Natural killer cell (primary cell): ENCODE measurements at regions not wholly inside any gene's neighbourhood (a gene's known extent, or its start where the extent isn't known, plus 50 kb on each side); places are given as distances from the start of the nearest gene placed in this dataset.

ENCODE experiments used
- ATAC-seq, 3 donors: fragments of 150-1000 bp in 2 of 3; fragments of 200-7000 bp in 1 of 3; cut with Tn5 transposase; 1 replicate in 1 of 3; 2 replicates in 2 of 3; pipeline ENCODE4 v1.10.0; 2021; ENCODE audit warnings: mild to moderate bottlenecking in 2 of 3, moderate library complexity in 2 of 3
- DNase-seq, 2 donors: peaks; one replicate each; pipeline versions ENCODE4 v3.0.0 to v3.0.0-alpha.2; 2013 to 2021; ENCODE audit warnings: mixed read lengths in 1 of 2
- H3K27ac ChIP-seq: one replicate; pipeline ENCODE4 v1.5.1; 2013; ENCODE audit warnings: mild to moderate bottlenecking, low read length
- H3K27me3 ChIP-seq: one replicate; pipeline ENCODE4 v1.6.1; 2013; ENCODE audit warnings: low read length; ENCODE audit not compliant: control insufficient read depth, insufficient read depth
- H3K36me3 ChIP-seq: one replicate; pipeline ENCODE4 v1.6.1; 2013; ENCODE audit warnings: low read length; ENCODE audit not compliant: control insufficient read depth, insufficient read depth
- H3K4me1 ChIP-seq: one replicate; pipeline ENCODE4 v1.6.1; 2013; ENCODE audit warnings: low read length; ENCODE audit not compliant: control insufficient read depth, insufficient read depth
- H3K4me3 ChIP-seq: one replicate; pipeline ENCODE4 v1.5.1; 2013; ENCODE audit warnings: low read length
- H3K9me3 ChIP-seq: one replicate; pipeline ENCODE4 v1.6.1; 2013; ENCODE audit warnings: low read length; ENCODE audit not compliant: control insufficient read depth, insufficient read depth
- H3K27ac Mint-ChIP-seq, 2 donors: one replicate each; pipeline ENCODE4 v1.8.0; 2022; ENCODE audit warnings: mild to moderate bottlenecking in 2 of 2, mixed read lengths in 2 of 2, moderate library complexity in 1 of 2
- H3K27me3 Mint-ChIP-seq, 2 donors: one replicate each; pipeline ENCODE4 v1.8.0; 2022; ENCODE audit warnings: low read depth in 2 of 2, mixed read lengths in 2 of 2
- H3K36me3 Mint-ChIP-seq: one replicate; pipeline ENCODE4 v1.8.0; 2022; ENCODE audit warnings: mixed read lengths
- H3K4me1 Mint-ChIP-seq, 2 donors: one replicate each; pipeline ENCODE4 v1.8.0; 2022; ENCODE audit warnings: mixed read lengths in 2 of 2
- H3K4me3 Mint-ChIP-seq: one replicate; pipeline ENCODE4 v1.8.0; 2022; ENCODE audit warnings: mild to moderate bottlenecking, moderate library complexity, mixed read lengths
- H3K9me3 Mint-ChIP-seq, 2 donors: one replicate each; pipeline ENCODE4 v1.8.0; 2022; ENCODE audit warnings: mixed read lengths in 2 of 2
- CTCF ChIP-seq: fragments of 200-600 bp; IDR thresholded peaks from one replicate; pipeline ENCODE4 v1.8.0; 2022; ENCODE audit warnings: antibody characterized with exemption
- WGBS: methylation state at CpG from one replicate; pipeline ENCODE4 v1.1.7; 2013; ENCODE audit warnings: missing lambda C conversion rate; ENCODE audit not compliant: insufficient coverage; 5-methylcytosine and 5-hydroxymethylcytosine counted together
- intact Hi-C: fragments of 100-400 bp; cut with micrococcal nuclease; formaldehyde crosslinking; loops from one replicate; pipeline ENCODE4 v1.14.2; 2022

DNA sequence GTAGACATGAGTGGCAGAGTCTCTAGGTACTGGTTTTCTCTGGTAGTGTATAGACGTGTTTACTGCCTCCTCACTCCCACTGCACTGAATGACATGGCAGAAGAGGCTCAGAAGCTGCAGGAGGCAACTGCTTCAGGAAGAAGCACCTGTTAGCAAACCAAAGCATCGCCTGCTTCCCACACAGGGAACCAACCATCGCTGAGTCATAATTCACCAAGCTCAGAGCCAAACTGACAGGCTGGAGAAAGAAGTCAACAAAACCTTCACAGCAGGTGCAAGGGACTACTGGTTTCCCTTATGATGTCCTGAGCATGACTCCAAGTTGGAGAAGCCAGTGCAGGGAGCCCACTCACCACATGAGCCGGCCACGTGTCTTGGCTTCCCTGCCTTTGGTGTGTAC is 69.8 kb downstream of the KCTD12 start:
- Mint-ChIP-seq H3K4me3 (no peak overlapping the region), H3K27me3 (peaks cover 11 to 37% of the 10 kb centered on the region in 2 donors), H3K27ac (no peak overlapping the region), H3K4me1 (peaks cover 0 to 10% of the 10 kb centered on the region in 2 donors), H3K36me3 (no peaks in the 10 kb centered on the region), H3K9me3 (no peaks in the 10 kb centered on the region)
- WGBS: 22% methylated on average over 5 of the region's 5 CpGs
- H3K4me1 ChIP-seq: no peaks in the 10 kb centered on the region
- no peaks in the 10 kb centered on the region for H3K9me3 ChIP-seq
- H3K27ac ChIP-seq: no peak overlapping the region
- intact Hi-C loops: no loop called here
- peaks cover 2% of the 10 kb centered on the region for H3K27me3 ChIP-seq
- H3K4me3 ChIP-seq: no peak overlapping the region
- TF ChIP-seq CTCF: no peak
- no peak for DNase-seq
- no peaks in the 10 kb centered on the region for H3K36me3 ChIP-seq
- ATAC-seq: peak in 1 of 3 donors; percentile 38

- H3K9me3 ChIP-seq: no peaks in the 10 kb centered on the region
- WGBS: no CpG with 5 or more reads among the region's 2 CpGs
- Mint-ChIP-seq H3K27ac (no peak overlapping the region), H3K4me3 (no peak overlapping the region), H3K9me3 (no peaks in the 10 kb centered on the region), H3K27me3 (peaks cover 11 to 32% of the 10 kb centered on the region in 2 donors), H3K4me1 (peaks cover 0 to 10% of the 10 kb centered on the region in 2 donors), H3K36me3 (no peaks in the 10 kb centered on the region)
- H3K27me3 ChIP-seq: peaks cover 2% of the 10 kb centered on the region
- ATAC-seq: no peak
- TF ChIP-seq CTCF: no peak
- no peaks in the 10 kb centered on the region for H3K4me1 ChIP-seq
- intact Hi-C loops: no loop called here
- no peak overlapping the region for H3K27ac ChIP-seq
- no peak overlapping the region for H3K4me3 ChIP-seq
- no peak for DNase-seq
- H3K36me3 ChIP-seq: no peaks in the 10 kb centered on the region
Observed at GRCh38 chr13:76815344-76815743, 70.9 kb downstream of the KCTD12 start.

DNA sequence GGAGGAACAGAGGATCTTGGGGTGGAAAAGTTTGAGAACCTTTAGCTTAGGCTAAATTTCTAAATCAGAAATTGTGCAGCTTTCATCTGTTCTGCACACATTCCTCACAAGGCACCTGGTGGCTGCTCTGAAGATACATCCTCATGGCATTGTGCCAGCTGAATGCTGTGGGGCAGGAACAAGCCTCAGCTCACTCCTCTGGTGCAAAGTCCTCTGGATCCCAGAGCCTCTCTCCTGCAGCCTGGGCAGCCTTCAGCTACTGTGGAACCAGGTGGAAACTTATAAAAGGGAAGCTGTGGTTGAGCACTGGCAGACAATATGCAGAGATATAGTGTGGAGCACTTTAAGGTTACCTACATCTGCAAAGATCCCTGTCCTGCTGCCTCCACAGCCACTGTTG is 72.3 kb downstream of the KCTD12 start:
- ATAC-seq (no peak), DNase-seq (peak in 1 of 2 donors; percentile 9)
- Histone ChIP-seq H3K27me3 (peaks cover 2% of the 10 kb centered on the region), H3K36me3 (no peaks in the 10 kb centered on the region), H3K9me3 (no peaks in the 10 kb centered on the region), H3K4me3 (no peak overlapping the region), H3K4me1 (no peaks in the 10 kb centered on the region), H3K27ac (no peak overlapping the region)
- H3K9me3 Mint-ChIP-seq: peaks cover 0 to 3% of the 10 kb centered on the region in 2 donors
- TF ChIP-seq CTCF: no peak
- no peak overlapping the region for H3K27ac Mint-ChIP-seq
- peaks cover 11 to 29% of the 10 kb centered on the region in 2 donors for H3K27me3 Mint-ChIP-seq
- intact Hi-C loops: no loop called here
- no peak overlapping the region for H3K4me3 Mint-ChIP-seq
- H3K4me1 Mint-ChIP-seq: peaks cover 0 to 10% of the 10 kb centered on the region in 2 donors
- H3K36me3 Mint-ChIP-seq: no peaks in the 10 kb centered on the region

GRCh38 chr13:76813000-76813691 is 73.1 kb downstream of the KCTD12 start:
- no peak for ATAC-seq
- no peak for TF ChIP-seq CTCF
- peaks cover 0 to 3% of the 10 kb centered on the region in 2 donors for H3K9me3 Mint-ChIP-seq
- DNase-seq: no peak
- no peaks in the 10 kb centered on the region for H3K36me3 ChIP-seq
- H3K4me3 Mint-ChIP-seq: no peak overlapping the region
- no peaks in the 10 kb centered on the region for H3K36me3 Mint-ChIP-seq
- no peak overlapping the region for H3K27ac Mint-ChIP-seq
- H3K27ac ChIP-seq: no peak overlapping the region
- intact Hi-C loops: no loop called here
- H3K27me3 ChIP-seq: peaks cover 2% of the 10 kb centered on the region
- no peaks in the 10 kb centered on the region for H3K4me1 ChIP-seq
- 69% methylated on average over 4 of the region's 4 CpGs for WGBS
- peaks cover 5 to 22% of the 10 kb centered on the region in 2 donors for H3K27me3 Mint-ChIP-seq
- H3K4me1 Mint-ChIP-seq: peaks cover 0 to 10% of the 10 kb centered on the region in 2 donors
- H3K4me3 ChIP-seq: no peak overlapping the region
- H3K9me3 ChIP-seq: no peaks in the 10 kb centered on the region
